ENCODE measurements at regions not wholly inside any gene's neighbourhood (a gene's known extent, or its start where the extent isn't known, plus 50 kb on each side); places are given as distances from the start of the nearest gene placed in this dataset.

GRCh38 chr14:101497684-101498525 is 63.4 kb upstream of the DIO3 start:
- DNase-seq (ENCODE audit: low spot score), result no peak
- TF ChIP-seq, protein P1, sequence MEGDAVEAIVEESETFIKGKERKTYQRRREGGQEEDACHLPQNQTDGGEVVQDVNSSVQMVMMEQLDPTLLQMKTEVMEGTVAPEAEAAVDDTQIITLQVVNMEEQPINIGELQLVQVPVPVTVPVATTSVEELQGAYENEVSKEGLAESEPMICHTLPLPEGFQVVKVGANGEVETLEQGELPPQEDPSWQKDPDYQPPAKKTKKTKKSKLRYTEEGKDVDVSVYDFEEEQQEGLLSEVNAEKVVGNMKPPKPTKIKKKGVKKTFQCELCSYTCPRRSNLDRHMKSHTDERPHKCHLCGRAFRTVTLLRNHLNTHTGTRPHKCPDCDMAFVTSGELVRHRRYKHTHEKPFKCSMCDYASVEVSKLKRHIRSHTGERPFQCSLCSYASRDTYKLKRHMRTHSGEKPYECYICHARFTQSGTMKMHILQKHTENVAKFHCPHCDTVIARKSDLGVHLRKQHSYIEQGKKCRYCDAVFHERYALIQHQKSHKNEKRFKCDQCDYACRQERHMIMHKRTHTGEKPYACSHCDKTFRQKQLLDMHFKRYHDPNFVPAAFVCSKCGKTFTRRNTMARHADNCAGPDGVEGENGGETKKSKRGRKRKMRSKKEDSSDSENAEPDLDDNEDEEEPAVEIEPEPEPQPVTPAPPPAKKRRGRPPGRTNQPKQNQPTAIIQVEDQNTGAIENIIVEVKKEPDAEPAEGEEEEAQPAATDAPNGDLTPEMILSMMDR (IDR thresholded peaks at IDR 0.05; ENCODE audit: extremely low read depth, missing control alignments), result no peak

- DNase-seq (ENCODE audit: low spot score), result no peak
- TF ChIP-seq, protein P1 (IDR thresholded peaks at IDR 0.05; ENCODE audit: extremely low read depth, missing control alignments), result no peak
These were observed 62.8 kb upstream of the DIO3 start for GRCh38 chr14:101498526-101498860.

GRCh38 chr14:101499080-101499479 is 62.2 kb upstream of the DIO3 start:
- no peak for DNase-seq (ENCODE audit: low spot score)
- TF ChIP-seq, protein P1 (IDR thresholded peaks at IDR 0.05; ENCODE audit: extremely low read depth, missing control alignments), result no peak

GRCh38 chr14:101499513-101499912 is 61.8 kb upstream of the DIO3 start:
- TF ChIP-seq, protein P1 (IDR thresholded peaks at IDR 0.05; ENCODE audit: extremely low read depth, missing control alignments), result no peak
- no peak for DNase-seq (ENCODE audit: low spot score)

DNA sequence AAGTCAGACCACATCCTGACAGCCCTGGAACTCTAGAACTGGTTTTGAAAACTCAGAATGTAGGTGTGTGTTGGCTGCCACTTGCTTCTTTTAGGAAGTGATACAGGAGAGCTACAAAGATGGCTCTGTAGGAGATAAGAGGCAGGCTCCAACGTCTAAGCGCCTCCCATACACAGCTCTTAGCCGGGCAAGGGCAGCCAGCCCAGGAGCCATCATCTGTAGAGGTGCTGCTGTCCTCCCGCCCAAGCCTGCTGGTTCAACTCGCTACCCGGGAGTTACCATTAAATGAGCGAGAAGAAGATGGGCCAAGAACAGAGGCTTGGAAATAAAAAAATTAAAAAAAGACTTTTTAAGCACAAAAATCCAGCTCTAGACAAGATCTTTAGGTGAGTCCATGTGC is 61.2 kb upstream of the DIO3 start:
- TF ChIP-seq, protein P1 (IDR thresholded peaks at IDR 0.05; ENCODE audit: extremely low read depth, missing control alignments), result no peak
- no peak for DNase-seq (ENCODE audit: low spot score)

GRCh38 chr14:101500681-101501080 is 60.6 kb upstream of the DIO3 start:
- no peak for DNase-seq (ENCODE audit: low spot score)

GRCh38 chr14:101501341-101501740 is 60.0 kb upstream of the DIO3 start:
- TF ChIP-seq, protein P1 (IDR thresholded peaks at IDR 0.05; ENCODE audit: extremely low read depth, missing control alignments), result no peak
- DNase-seq (ENCODE audit: low spot score), result no peak

More at GRCh38 chr14:101500681-101501080, 60.6 kb upstream of the DIO3 start:
- TF ChIP-seq, protein P1 (IDR thresholded peaks at IDR 0.05; ENCODE audit: extremely low read depth, missing control alignments), result no peak

Measured in GM20000 (cell line).